PFSK-1 (cell line): ENCODE measurements at regions not wholly inside any gene's neighbourhood (a gene's known extent, or its start where the extent isn't known, plus 50 kb on each side); places are given as distances from the start of the nearest gene placed in this dataset.

Experiments used
- FOXP2 ChIP-seq: optimal IDR thresholded peaks from 2 replicates; pipeline ENCODE3; 2011; ENCODE audit warnings: borderline replicate concordance, control low read depth, inconsistent platforms; ENCODE audit not compliant: insufficient read depth; ENCODE audit errors: extremely low read length, extremely low read depth
- POLR2AphosphoS5 ChIP-seq: IDR thresholded peaks from 2 replicates; pipeline ENCODE4 v1.6.1; 2012; ENCODE audit warnings: low read depth, mild to moderate bottlenecking, control low read depth, low read length, moderate library complexity
- REST ChIP-seq, 2 experiments: IDR thresholded peaks; 2 replicates each; pipeline versions ENCODE4 v1.6.1 to v1.8.0; 2011 to 2012; ENCODE audit warnings: low read depth in 2 of 2, low read length in 2 of 2, control low read depth in 1 of 2, inconsistent platforms in 1 of 2, mild to moderate bottlenecking in 1 of 2, moderate library complexity in 1 of 2; ENCODE audit not compliant: insufficient read depth in 1 of 2
- SIN3A ChIP-seq: IDR thresholded peaks from 2 replicates; pipeline ENCODE4 v1.6.1; 2012; ENCODE audit warnings: mild to moderate bottlenecking, low read length, moderate library complexity, borderline replicate concordance; ENCODE audit not compliant: insufficient read depth
- TAF1 ChIP-seq: IDR thresholded peaks from 2 replicates; pipeline ENCODE4 v1.6.1; 2012; ENCODE audit warnings: low read length, control low read depth, borderline replicate concordance; ENCODE audit not compliant: insufficient read depth

- TF ChIP-seq SIN3A (no peak), REST (IDR thresholded peaks at IDR 0.05; ENCODE audit: insufficient read depth in 1 of 2, low read depth in 2 of 2, low read length in 2 of 2) (no peak), TAF1 (no peak), POLR2AphosphoS5 (no peak), FOXP2 (no peak)
These were observed 145.8 kb upstream of the ETS2 start for GRCh38 chr21:38659936-38660332.

DNA sequence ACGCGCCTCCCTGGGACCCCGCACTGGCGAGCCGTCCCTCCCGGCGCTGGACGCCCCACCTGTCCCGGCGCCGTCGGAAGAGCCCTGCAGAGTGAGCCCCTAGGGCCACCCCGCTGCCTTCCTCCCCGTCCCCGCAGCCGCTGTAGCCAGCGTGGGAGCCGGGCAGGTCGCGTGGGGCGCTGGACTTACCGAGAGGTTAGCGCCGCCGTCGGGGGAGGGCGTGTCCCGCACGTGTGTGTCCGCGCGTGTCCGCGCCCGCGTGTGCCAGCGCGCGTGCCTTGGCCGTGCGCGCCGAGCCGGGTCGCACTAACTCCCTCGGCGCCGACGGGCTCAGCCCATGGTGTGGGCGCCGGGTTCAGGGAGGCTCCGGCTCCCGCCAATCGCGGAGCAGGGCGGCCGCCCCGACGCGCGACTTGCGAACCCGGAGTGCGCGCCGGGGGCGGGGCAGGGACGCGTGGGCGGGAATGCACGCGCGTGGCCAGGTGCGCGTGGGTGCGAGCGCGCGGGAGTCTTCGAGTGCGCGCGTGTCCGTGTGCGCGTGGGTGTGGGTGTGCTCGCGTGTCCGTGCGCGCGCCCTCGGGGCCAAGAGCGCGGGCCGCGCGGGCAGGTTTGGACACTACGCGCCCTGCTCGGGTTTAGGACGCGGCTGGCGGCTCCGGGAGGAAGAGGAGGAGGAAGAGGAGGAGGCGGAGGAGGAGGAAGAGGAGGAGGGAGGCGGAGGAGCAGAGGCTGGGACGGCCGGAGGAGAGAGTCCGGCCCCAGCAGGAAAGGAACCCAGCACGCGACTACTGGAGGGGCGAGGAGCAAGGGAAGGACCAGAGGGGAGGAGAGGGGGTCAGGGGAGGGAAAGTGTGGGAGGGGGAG, 145.2 kb upstream of the ETS2 start:
- TF ChIP-seq SIN3A: no peak
- no peak for TF ChIP-seq FOXP2
- no peak for TF ChIP-seq TAF1
- TF ChIP-seq REST (IDR thresholded peaks at IDR 0.05; ENCODE audit: insufficient read depth in 1 of 2, low read depth in 2 of 2, low read length in 2 of 2): no peak
- TF ChIP-seq POLR2AphosphoS5: no peak

DNA sequence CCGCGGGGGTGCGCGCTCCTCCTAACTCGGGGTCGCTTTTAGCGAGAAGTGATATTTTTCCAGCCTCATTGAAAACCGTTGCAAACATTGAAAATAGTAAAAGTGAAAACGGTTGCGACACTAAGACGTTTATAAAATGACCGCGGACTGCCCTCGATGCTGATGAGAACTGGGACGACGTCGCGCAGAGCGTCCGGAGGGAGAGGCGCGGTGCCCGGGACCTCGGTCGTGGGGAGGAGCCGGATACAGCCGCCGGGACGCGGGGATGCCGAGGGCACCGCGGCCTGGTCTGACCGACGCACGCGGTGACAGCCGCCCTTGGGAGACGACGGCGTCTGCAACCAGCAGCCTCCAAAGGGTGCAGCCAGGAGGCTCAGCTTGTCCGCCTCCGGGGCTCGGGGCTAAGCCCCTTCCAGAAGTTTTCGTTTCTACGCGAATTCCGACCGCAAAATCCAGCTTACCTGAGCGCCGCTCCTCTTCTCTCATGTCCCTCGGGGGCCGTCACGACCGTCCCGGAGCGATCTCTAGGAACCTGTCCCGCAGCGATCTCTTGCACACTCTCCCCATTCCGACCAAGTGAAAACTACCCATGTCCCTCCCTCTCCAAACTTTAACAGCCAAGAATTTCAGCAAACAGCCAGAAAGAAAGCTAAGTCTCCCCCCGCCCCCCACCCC, 144.4 kb upstream of the ETS2 start:
- TF ChIP-seq REST (IDR thresholded peaks at IDR 0.05; ENCODE audit: insufficient read depth in 1 of 2, low read depth in 2 of 2, low read length in 2 of 2): no peak
- TF ChIP-seq FOXP2: no peak

GRCh38 chr21:38661889-38662568, 143.7 kb upstream of the ETS2 start:
- TF ChIP-seq FOXP2 (no peak), REST (IDR thresholded peaks at IDR 0.05; ENCODE audit: insufficient read depth in 1 of 2, low read depth in 2 of 2, low read length in 2 of 2) (no peak), TAF1 (no peak), POLR2AphosphoS5 (no peak), SIN3A (no peak)
